HG03097 (cell line): ENCODE measurements at regions not wholly inside any gene's neighbourhood (a gene's known extent, or its start where the extent isn't known, plus 50 kb on each side); places are given as distances from the start of the nearest gene placed in this dataset.
"Not testable (repeated sequence)": the region's sequence is repeated elsewhere in the genome, so short reads cannot be mapped to it uniquely, and the experiment has no call there.

Experiments used
- ATAC-seq: cut with Tn5 transposase; IDR thresholded peaks from one replicate; pipeline ENCODE4 v1.9.1; 2021; ENCODE audit not compliant: unreplicated experiment, low FRiP score

GRCh38 chr2:16235291-16235690 is 294.9 kb downstream of the MYCN start:
- not testable (repeated sequence) for ATAC-seq

GRCh38 chr2:16228951-16229350 is 288.6 kb downstream of the MYCN start:
- no peak for ATAC-seq

DNA sequence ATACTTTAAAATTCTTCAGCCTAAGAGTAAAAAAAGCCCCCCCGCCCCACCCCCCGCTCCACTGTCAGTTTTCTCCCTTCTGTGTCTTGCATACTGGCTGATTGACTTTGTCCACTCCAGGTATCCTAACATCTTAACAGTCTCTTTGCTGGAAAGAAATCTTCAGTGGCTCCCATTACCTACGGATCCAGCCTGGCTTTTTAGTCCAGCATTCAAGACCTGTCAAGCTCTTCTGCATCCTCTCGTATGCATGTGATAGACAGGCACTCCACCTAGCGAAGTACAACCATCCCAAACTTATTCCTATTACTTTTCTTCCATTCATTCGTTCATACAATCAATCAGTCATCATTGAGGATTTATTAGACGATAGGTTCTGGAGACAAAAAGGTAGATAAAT is 288.1 kb downstream of the MYCN start:
- ATAC-seq = no peak

DNA sequence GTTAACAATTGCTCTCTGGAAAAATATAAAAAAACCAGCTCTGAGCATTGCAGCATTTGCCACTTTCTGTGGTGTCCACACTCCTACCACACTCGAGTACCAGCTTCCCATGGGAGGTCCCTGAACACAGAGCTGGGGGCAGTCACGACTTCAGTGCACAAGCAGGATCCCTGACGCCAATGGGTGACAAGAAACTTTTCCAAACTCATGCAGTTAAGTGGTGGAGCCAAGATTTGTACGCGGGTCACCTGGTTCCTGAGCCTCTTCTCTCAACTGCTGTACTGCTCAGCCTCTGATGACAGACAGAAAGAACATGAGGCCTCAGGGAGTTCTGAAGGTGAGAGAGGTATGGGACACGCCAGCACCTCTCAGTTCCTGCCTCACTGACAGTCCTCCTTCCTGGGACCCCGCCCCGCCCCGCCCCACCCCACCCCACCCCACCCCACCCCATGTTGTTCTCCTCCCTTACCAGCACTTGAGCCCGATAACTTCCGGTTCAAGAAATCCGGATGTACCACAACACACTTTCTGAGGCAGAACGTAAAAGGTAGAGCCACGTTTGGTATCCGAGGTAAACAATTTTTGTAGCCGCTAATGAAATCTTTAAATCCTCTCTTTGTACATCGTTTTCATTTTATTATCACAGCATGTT is 287.6 kb downstream of the MYCN start:
- ATAC-seq = no peak

GRCh38 chr2:16226943-16227664 is 286.8 kb downstream of the MYCN start:
- ATAC-seq = no peak

GRCh38 chr2:16226381-16226780 is 286.0 kb downstream of the MYCN start:
- no peak for ATAC-seq

- no peak for ATAC-seq
Measured at GRCh38 chr2:16225545-16225944, 285.2 kb downstream of the MYCN start.

DNA sequence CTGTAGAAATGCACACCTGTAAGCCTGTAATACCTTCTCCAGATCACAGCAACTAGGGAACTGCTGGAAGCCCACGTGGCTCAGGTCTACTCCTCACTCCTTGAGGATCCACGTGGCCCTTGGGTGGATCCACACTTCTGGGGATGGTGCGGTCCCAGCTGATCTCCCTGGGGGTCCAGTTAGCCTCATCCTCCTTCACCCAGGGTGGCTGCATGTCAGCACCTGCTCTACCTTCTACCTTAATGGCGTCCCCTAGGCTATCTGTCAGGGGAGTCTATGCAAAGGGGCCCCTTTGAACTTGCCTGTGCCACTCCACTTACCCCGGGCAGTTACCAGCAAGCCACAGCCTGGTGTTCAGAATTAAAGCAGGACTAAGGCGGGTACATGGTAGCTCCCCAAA is 284.7 kb downstream of the MYCN start:
- no peak for ATAC-seq

DNA sequence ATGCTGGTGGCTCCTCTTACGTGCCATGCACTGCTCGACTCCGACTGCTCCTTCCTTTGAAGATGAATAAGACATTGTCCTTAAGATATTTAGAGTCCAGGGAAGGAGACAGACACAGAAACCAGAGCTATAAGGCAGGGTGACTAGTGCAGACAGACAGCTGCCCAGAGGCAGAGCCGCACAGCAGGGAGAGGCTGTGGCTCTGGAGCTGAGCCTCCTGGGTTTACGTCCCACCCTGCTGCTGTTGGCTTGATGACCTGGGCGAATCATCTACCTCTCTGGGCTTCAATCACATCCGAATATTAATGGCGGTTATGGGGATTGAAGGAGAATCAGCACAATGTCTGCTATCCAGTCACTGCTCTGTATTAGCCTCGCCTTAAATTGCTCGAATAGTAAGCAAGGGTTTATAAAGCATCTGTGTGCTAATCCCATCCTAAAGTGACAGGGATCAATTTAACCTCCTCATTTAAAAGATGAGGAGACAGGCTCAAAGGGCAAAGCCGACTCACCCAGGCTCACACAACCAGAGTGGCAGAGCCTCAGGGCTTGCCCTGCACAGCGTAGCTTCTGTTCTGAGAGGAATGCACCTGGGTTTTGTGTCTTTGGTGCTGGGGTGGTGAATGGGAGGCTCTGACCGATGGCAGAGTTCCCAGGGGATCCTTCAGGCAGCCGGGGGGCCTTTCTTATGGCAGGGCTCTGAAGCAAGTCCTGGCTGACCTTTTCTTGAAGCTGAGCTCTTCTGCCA is 284.1 kb downstream of the MYCN start:
- no peak for ATAC-seq

GRCh38 chr2:16223841-16224177 is 283.5 kb downstream of the MYCN start:
- ATAC-seq = no peak

GRCh38 chr2:16223161-16223840 is 283.0 kb downstream of the MYCN start:
- ATAC-seq = no peak

GRCh38 chr2:16222326-16222725 is 282.0 kb downstream of the MYCN start:
- no peak for ATAC-seq

DNA sequence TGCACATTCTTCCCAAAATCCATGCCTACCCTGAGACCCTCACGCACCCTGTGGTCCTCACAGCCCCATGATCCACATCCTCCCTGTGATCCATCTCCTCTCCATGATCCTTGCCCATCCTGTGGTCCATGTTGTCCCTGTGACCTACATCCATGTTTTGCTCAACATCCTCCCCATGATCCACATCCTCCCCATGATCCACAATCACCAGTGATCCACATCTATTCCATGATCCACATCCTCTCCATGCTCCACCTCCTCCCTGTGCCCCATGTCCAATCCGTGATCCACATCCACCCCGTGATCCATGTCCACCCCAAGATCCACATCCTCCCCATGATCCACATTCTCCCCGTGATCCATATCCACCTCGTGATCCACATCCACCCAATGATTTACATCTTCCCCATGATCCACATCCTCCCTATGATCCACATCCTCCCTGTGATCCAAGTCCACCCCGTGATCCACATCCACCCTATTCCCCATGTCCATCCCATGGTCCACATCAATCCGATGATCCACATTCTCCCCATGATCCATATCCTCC is 281.2 kb downstream of the MYCN start:
- ATAC-seq = no peak

GRCh38 chr2:16219292-16219975 is 279.1 kb downstream of the MYCN start:
- no peak for ATAC-seq

- no peak for ATAC-seq
Measured at GRCh38 chr2:16218625-16219024, 278.3 kb downstream of the MYCN start.

DNA sequence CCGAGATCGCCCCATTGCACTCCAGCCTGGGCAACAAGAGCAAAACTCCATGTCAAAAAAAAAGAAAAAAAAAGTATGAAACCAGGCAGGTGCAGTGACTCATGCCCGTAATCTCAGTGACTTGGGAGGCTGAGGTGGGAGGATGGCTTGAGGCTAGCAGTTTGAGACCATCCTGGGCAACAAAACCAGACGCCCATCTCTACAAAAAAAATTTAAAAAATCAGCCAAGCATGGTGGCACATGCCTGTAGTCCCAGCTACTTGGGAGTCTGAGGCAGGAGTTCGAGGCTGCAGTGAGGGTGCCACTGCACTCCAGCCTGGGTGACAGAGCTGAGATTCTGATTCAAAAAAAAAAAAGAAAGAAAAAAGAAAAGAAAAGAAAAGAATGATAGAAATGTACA is 277.8 kb downstream of the MYCN start:
- no peak for ATAC-seq

- not testable (repeated sequence) for ATAC-seq
Measured at GRCh38 chr2:16217741-16218140, 277.4 kb downstream of the MYCN start.

GRCh38 chr2:16217291-16217690 is 276.9 kb downstream of the MYCN start:
- ATAC-seq = no peak

DNA sequence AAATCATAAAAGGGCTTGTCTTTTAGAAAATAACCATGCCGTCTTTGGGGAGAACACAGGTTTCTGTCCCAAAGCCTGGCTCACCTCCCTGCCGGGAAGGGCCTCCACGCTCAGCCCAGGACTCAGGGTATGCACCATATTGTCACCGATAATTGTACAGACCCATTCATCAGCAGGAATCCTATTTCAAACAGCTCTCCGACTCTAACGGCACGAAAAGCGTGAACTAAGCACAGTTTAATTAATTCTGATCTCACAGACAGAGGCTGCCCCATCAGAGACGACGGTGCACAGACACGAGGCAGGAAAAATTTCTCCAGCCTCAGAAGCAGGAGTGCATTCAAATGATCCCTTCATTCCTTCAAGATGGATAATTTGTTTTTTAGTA is 276.2 kb downstream of the MYCN start:
- no peak for ATAC-seq

GRCh38 chr2:16215902-16216557 is 275.7 kb downstream of the MYCN start:
- no peak for ATAC-seq
